ENCODE measurements at regions not wholly inside any gene's neighbourhood (a gene's known extent, or its start where the extent isn't known, plus 50 kb on each side); places are given as distances from the start of the nearest gene placed in this dataset.
A peak's percentile ranks its signal among the peaks of the same experiment; 100 is the strongest.

- H3K4me3 ChIP-seq (ENCODE audit: low read length) = peak overlapping the region; percentile 45
- no peak for TF ChIP-seq CTCF (conservative IDR thresholded peaks at IDR 0.05; ENCODE audit: low read length)
- peak; percentile 76 for DNase-seq (ENCODE audit: low read depth)
Observed at GRCh38 chr6:138647006-138647405, 126.6 kb upstream of the CCDC28A start.

- no peak overlapping the region for H3K4me3 ChIP-seq (ENCODE audit: low read length)
- no peak for TF ChIP-seq CTCF (conservative IDR thresholded peaks at IDR 0.05; ENCODE audit: low read length)
- no peak for DNase-seq (ENCODE audit: low read depth)
Observed at GRCh38 chr6:138648127-138648526, 125.4 kb upstream of the CCDC28A start.

GRCh38 chr6:138651491-138651890, 122.1 kb upstream of the CCDC28A start:
- no peak overlapping the region for H3K4me3 ChIP-seq (ENCODE audit: low read length)
- no peak for DNase-seq (ENCODE audit: low read depth)
- TF ChIP-seq CTCF (conservative IDR thresholded peaks at IDR 0.05; ENCODE audit: low read length) = no peak

GRCh38 chr6:138652824-138653223, 120.7 kb upstream of the CCDC28A start:
- no peak overlapping the region for H3K4me3 ChIP-seq (ENCODE audit: low read length)
- TF ChIP-seq CTCF (conservative IDR thresholded peaks at IDR 0.05; ENCODE audit: low read length) = no peak
- no peak for DNase-seq (ENCODE audit: low read depth)

GRCh38 chr6:138653435-138653834, 120.1 kb upstream of the CCDC28A start:
- DNase-seq (ENCODE audit: low read depth) = no peak
- no peak overlapping the region for H3K4me3 ChIP-seq (ENCODE audit: low read length)
- no peak for TF ChIP-seq CTCF (conservative IDR thresholded peaks at IDR 0.05; ENCODE audit: low read length)

- H3K4me3 ChIP-seq (ENCODE audit: low read length) = 0 out of 2 replicates have a peak overlapping the region, but pooled peaks have one; percentile 4
- peak; percentile 56 for DNase-seq (ENCODE audit: low read depth)
- no peak for TF ChIP-seq CTCF (conservative IDR thresholded peaks at IDR 0.05; ENCODE audit: low read length)
Observed at GRCh38 chr6:138654715-138655634, 118.6 kb upstream of the CCDC28A start.

GRCh38 chr6:138655828-138656227, 117.7 kb upstream of the CCDC28A start:
- H3K4me3 ChIP-seq (ENCODE audit: low read length) = no peak overlapping the region
- no peak for DNase-seq (ENCODE audit: low read depth)
- TF ChIP-seq CTCF (conservative IDR thresholded peaks at IDR 0.05; ENCODE audit: low read length) = no peak

All from AG10803 (cell line).